Gastroesophageal sphincter (tissue), 4 donors: ENCODE measurements at regions not wholly inside any gene's neighbourhood (a gene's known extent, or its start where the extent isn't known, plus 50 kb on each side); places are given as distances from the start of the nearest gene placed in this dataset.

ENCODE experiments used
- ATAC-seq: fragments of 150-250 bp; one replicate; pipeline ENCODE4 v1.9.1; 2016; ENCODE audit warnings: mild to moderate bottlenecking, moderate library complexity
- H3K27ac ChIP-seq, 4 donors: fragments of 200-600 bp; sonication (generic) in 3 of 4; 1 replicate in 3 of 4; 2 replicates in 1 of 4; pipeline ENCODE4 v1.5.1; 2016 to 2019
- H3K27me3 ChIP-seq: fragments of 200-600 bp; sonication (generic); one replicate; pipeline ENCODE4 v1.5.1; 2019
- H3K36me3 ChIP-seq, 2 donors: fragments of 200-600 bp; sonication (generic); one replicate each; pipeline ENCODE4 v1.5.1; 2019; ENCODE audit warnings: control low read depth in 1 of 2
- H3K4me1 ChIP-seq, 3 donors: fragments of 200-600 bp; sonication (generic); 1 replicate in 2 of 3; 2 replicates in 1 of 3; pipeline ENCODE4 v1.5.1; 2016 to 2019; ENCODE audit warnings: control low read depth in 2 of 3
- H3K4me3 ChIP-seq, 2 donors: fragments of 200-600 bp; sonication (generic); one replicate each; pipeline ENCODE4 v1.5.1; 2019; ENCODE audit warnings: mild to moderate bottlenecking in 1 of 2, moderate library complexity in 1 of 2
- H3K9me3 ChIP-seq, 3 donors: fragments of 200-600 bp; sonication (generic); one replicate each; pipeline ENCODE4 v1.5.1; 2017 to 2019; ENCODE audit warnings: control low read depth in 2 of 3
- EP300 ChIP-seq: sonication (generic); formaldehyde crosslinking; IDR thresholded peaks from one replicate; pipeline ENCODE4 v1.6.1; 2017; ENCODE audit warnings: antibody characterized with exemption, mild to moderate bottlenecking
- POLR2A ChIP-seq, 2 donors: fragments of 450-650 bp; IDR thresholded peaks; one replicate each; pipeline ENCODE4 v1.6.1; 2017; ENCODE audit warnings: antibody characterized with exemption in 2 of 2, mild to moderate bottlenecking in 2 of 2, moderate library complexity in 1 of 2
- POLR2AphosphoS5 ChIP-seq: sonication (generic); formaldehyde crosslinking; IDR thresholded peaks from one replicate; pipeline ENCODE4 v1.6.1; 2017; ENCODE audit warnings: antibody characterized with exemption
- WGBS, 2 donors: methylation state at CpG; one replicate each; pipeline ENCODE4 v1.1.5; 2018; ENCODE audit warnings: low coverage in 1 of 2; 5-methylcytosine and 5-hydroxymethylcytosine counted together
- TF ChIP-seq, protein P1 (sequence below), 4 experiments: fragments of 200-600 bp in 2 of 4; fragments of 450-650 bp in 2 of 4; sonication (generic) in 1 of 4; IDR thresholded peaks; one replicate each; pipeline ENCODE4 v1.5.1; 2017 to 2019; ENCODE audit warnings: antibody characterized with exemption in 4 of 4, mild to moderate bottlenecking in 2 of 4, moderate library complexity in 2 of 4

DNA sequence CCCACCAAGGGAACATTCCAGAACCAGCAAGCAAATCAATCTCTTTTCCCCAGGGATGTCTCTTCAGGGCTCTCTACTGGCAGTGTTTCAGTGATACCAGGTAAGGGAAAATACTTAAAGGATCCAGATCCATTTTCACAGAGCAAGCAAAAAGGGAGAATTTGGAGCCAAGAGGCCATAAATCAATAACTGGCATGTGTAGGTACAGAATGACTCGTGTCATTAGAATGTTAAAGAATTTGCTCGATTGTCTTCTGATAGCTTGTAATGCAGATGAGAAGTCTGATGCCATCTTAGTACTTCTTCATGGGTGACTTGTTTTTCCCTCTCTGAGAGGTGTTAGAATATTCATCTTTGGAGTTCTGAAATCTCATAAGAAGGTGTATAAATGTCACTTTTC is 242.9 kb downstream of the KTN1 start:
- 91 to 100% methylated on average over 1 to 2 of the region's 2 CpGs for WGBS, 2 donors
- Histone ChIP-seq H3K27me3 (no peaks in the 10 kb centered on the region), H3K36me3 (no peaks in the 10 kb centered on the region), H3K4me3 (no peak overlapping the region), H3K4me1 (no peaks in the 10 kb centered on the region), H3K27ac (no peak overlapping the region), H3K9me3 (peaks cover 0 to 29% (median 0%) of the 10 kb centered on the region in 3 donors)
- no peak for ATAC-seq
- no peak for TF ChIP-seq POLR2A (IDR thresholded peaks at IDR 0.05)
- TF ChIP-seq EP300: no peak
- TF ChIP-seq, protein P1, sequence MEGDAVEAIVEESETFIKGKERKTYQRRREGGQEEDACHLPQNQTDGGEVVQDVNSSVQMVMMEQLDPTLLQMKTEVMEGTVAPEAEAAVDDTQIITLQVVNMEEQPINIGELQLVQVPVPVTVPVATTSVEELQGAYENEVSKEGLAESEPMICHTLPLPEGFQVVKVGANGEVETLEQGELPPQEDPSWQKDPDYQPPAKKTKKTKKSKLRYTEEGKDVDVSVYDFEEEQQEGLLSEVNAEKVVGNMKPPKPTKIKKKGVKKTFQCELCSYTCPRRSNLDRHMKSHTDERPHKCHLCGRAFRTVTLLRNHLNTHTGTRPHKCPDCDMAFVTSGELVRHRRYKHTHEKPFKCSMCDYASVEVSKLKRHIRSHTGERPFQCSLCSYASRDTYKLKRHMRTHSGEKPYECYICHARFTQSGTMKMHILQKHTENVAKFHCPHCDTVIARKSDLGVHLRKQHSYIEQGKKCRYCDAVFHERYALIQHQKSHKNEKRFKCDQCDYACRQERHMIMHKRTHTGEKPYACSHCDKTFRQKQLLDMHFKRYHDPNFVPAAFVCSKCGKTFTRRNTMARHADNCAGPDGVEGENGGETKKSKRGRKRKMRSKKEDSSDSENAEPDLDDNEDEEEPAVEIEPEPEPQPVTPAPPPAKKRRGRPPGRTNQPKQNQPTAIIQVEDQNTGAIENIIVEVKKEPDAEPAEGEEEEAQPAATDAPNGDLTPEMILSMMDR (IDR thresholded peaks at IDR 0.05): no peak
- no peak for TF ChIP-seq POLR2AphosphoS5

DNA sequence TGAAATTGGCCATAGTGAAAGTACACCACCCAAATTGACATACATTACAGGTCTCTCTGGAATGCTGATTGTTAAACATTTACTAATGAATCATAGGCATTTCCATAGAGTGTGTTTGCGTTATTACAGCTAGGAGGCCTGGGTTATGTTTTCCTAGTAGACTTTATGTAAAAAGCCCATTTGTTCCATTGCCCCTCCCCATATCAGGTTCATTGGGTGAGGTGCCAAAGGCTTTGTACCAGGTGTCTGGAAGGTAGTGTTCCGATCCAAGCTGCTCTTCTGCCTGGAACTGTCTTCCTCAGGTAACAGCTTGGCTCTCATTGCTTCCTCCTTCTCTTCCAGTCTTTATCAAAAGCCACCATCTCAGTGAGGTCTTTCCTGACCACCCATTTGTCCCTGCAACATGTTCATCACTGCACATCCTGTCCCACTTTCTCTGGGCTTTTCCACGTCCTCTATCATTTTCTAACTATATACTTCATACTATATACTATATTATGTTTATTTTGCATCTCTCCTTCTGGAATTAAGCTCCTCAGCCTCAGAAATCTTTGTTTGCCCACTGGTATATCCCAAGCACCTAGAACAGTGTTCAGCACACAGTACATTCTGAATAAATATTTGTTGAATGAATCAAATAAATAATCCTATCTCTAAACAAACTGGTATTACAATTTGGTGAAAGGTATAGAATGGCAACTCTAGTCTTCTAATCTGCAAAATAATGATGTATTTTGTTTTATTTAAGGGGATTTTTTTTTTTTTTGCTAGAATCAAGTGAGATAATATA is 252.3 kb downstream of the KTN1 start:
- WGBS, 2 donors: 80 to 86% methylated on average over 3 of the region's 3 CpGs

DNA sequence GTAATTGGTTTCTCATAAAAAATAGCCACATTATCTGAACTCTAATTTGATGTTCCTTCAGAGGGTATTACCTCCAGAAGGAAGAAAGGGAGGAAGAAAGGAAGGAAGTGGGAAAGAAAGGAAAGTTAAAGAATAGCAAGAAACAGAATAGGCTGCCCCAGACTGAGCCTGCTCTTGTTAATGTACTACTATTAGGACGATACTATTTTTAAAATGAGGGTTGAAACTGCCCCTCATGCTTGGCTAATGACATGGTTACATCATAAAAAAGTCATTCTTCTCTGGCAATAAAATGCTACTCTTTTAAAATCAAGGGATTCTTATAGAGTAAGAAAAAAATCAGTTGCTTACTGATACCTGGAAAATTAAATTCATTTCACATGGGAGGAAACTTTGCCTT is 253.0 kb downstream of the KTN1 start:
- 38 to 80% methylated on average over 1 of the region's 1 CpG for WGBS, 2 donors
- no peak for ATAC-seq
- no peaks in the 10 kb centered on the region for H3K4me1 ChIP-seq
- H3K4me3 ChIP-seq: no peak overlapping the region
- H3K9me3 ChIP-seq: no peaks in the 10 kb centered on the region
- H3K36me3 ChIP-seq: no peaks in the 10 kb centered on the region
- TF ChIP-seq POLR2AphosphoS5 (no peak), POLR2A (IDR thresholded peaks at IDR 0.05) (no peak), EP300 (no peak)
- TF ChIP-seq, protein P1 (IDR thresholded peaks at IDR 0.05): no peak
- H3K27ac ChIP-seq: no peak overlapping the region
- H3K27me3 ChIP-seq: no peaks in the 10 kb centered on the region

More for the DNA sequence above, 252.3 kb downstream of the KTN1 start:
- no peak for ATAC-seq
- Histone ChIP-seq H3K27ac (no peak overlapping the region), H3K9me3 (no peaks in the 10 kb centered on the region), H3K36me3 (no peaks in the 10 kb centered on the region), H3K27me3 (no peaks in the 10 kb centered on the region), H3K4me3 (no peak overlapping the region), H3K4me1 (no peaks in the 10 kb centered on the region)
- TF ChIP-seq POLR2AphosphoS5 (no peak), EP300 (no peak), POLR2A (IDR thresholded peaks at IDR 0.05) (no peak)
- TF ChIP-seq, protein P1 (IDR thresholded peaks at IDR 0.05): no peak

DNA sequence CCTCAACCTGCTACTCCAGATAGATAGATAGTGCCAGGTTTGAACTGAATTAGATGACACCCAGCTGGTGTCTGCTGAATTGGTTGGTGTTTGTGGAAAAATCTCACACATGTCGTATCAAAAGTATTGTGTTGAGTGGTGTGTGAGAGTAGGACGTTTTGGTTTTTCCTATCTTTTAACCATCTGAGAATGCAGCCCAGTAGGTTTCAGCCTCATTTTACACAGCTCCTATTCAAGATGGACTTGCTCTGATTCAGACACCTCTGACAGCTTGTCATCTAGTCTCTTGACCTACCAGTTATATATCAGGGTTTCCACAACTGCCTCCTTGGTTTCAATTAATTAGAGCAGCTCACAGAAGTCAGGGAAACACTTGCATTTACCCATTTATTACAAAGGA is 254.4 kb downstream of the KTN1 start:
- Histone ChIP-seq H3K4me3 (no peak overlapping the region), H3K4me1 (no peaks in the 10 kb centered on the region), H3K27ac (no peak overlapping the region), H3K9me3 (no peaks in the 10 kb centered on the region), H3K27me3 (no peaks in the 10 kb centered on the region), H3K36me3 (no peaks in the 10 kb centered on the region)
- ATAC-seq: no peak
- no peak for TF ChIP-seq POLR2AphosphoS5
- TF ChIP-seq, protein P1 (IDR thresholded peaks at IDR 0.05): no peak
- TF ChIP-seq EP300: no peak
- TF ChIP-seq POLR2A (IDR thresholded peaks at IDR 0.05): no peak
- WGBS, 2 donors: 36 to 60% methylated on average over 2 of the region's 2 CpGs

DNA sequence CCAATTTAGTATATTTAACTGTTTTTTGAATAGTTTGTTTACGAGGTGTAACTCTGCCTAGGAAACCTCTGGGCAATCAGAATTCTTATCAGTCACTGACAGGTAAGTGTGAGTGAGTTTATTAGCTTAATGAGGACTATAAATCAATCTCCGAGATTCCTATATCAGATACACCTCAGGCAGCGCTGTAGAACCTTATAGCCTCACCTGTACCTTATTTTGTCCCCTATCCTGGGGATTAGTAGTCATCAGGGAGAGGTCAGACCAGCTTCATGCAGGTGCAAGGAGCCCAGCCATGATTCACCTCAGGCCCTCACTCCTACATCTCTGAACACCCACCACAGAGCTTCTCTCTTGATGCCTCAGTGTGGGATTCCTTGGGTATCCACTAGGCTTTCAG is 256.0 kb downstream of the KTN1 start:
- H3K4me3 ChIP-seq: no peak overlapping the region
- no peaks in the 10 kb centered on the region for H3K4me1 ChIP-seq
- ATAC-seq: no peak
- H3K27ac ChIP-seq: no peak overlapping the region
- H3K36me3 ChIP-seq: no peaks in the 10 kb centered on the region
- TF ChIP-seq POLR2AphosphoS5: no peak
- no peak for TF ChIP-seq EP300
- TF ChIP-seq POLR2A (IDR thresholded peaks at IDR 0.05): no peak
- TF ChIP-seq, protein P1 (IDR thresholded peaks at IDR 0.05): no peak
- H3K9me3 ChIP-seq: no peaks in the 10 kb centered on the region
- no peaks in the 10 kb centered on the region for H3K27me3 ChIP-seq
- WGBS, 2 donors: 73% methylated on average over 3 of the region's 3 CpGs; no CpG with 5 or more reads in 1 of the 2 donors
